ENCODE measurements at regions not wholly inside any gene's neighbourhood (a gene's known extent, or its start where the extent isn't known, plus 50 kb on each side); places are given as distances from the start of the nearest gene placed in this dataset.

DNA sequence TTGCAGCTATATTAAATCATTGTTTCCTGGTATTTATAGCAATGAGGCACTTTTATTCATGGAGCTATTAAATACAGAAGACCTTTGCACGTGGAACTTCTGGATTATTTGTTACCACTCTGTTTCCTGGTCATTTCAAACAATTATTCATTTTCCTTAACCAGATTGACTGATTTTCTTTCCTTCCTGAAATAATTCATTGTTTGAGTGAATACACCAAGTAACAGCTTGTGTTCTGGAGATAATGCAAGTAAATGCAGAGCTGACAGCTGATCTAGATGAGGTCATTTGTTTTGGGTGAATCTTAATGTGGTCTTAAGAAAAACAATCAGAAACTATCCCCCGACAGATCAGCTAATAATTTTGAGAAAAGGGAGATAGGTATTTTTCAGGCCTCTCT, 497.7 kb downstream of the KIF20B start:
- H3K4me3 ChIP-seq (ENCODE audit: low read length), result no peak overlapping the region
- H3K36me3 ChIP-seq (ENCODE audit: control insufficient read depth in 2 of 3, insufficient read depth in 3 of 3, low read length in 3 of 3), result no peaks in the 10 kb centered on the region
- no peak for ATAC-seq
- no peak overlapping the region for H3K27ac Mint-ChIP-seq
- intact Hi-C loops (cut with micrococcal nuclease), result no loop called here
- ChIA-PET POLR2A (no interaction called here), CTCF (no interaction called here)
- H3K9me3 Mint-ChIP-seq, result no peaks in the 10 kb centered on the region
- DNase-seq, result no peak
- H3K36me3 Mint-ChIP-seq, result no peaks in the 10 kb centered on the region
- no peaks in the 10 kb centered on the region for H3K9me3 ChIP-seq (ENCODE audit: control insufficient read depth in 2 of 3, low read length in 3 of 3)
- H3K4me3 Mint-ChIP-seq, result no peak overlapping the region
- no peaks in the 10 kb centered on the region for H3K27me3 Mint-ChIP-seq
- no peaks in the 10 kb centered on the region for H3K4me1 Mint-ChIP-seq
- H3K4me1 ChIP-seq (ENCODE audit: control insufficient read depth in 2 of 2, insufficient read depth in 2 of 2, low read length in 2 of 2), result no peaks in the 10 kb centered on the region
- H3K27ac ChIP-seq (ENCODE audit: low read depth, low read length), result no peak overlapping the region
- no peaks in the 10 kb centered on the region for H3K27me3 ChIP-seq (ENCODE audit: control insufficient read depth in 2 of 2, insufficient read depth in 2 of 2, low read length in 2 of 2)

DNA sequence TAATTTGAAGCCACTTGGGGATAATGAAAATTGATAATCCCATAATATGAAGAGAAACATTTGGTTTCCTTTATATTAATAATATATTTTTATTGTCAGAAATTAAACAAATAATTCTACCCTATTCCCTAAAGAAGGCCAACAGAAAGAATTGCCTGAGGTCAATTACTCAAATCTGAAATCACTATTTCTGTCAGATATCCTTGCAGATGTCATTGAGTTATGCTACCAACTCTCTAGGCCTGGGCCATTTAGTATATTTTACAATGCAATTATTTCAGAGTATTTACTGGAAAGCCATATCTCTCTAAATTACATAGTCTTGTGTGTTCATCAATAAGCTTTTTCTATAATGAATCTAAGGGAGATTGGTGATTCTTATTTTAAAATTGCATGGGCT, 498.1 kb downstream of the KIF20B start:
- Mint-ChIP-seq H3K4me3 (no peak overlapping the region), H3K4me1 (no peaks in the 10 kb centered on the region), H3K36me3 (no peaks in the 10 kb centered on the region), H3K27ac (no peak overlapping the region), H3K27me3 (no peaks in the 10 kb centered on the region), H3K9me3 (no peaks in the 10 kb centered on the region)
- POLR2A ChIA-PET, result no interaction called here
- CTCF ChIA-PET, result no interaction called here
- Histone ChIP-seq H3K27me3 (ENCODE audit: control insufficient read depth in 2 of 2, insufficient read depth in 2 of 2, low read length in 2 of 2) (no peaks in the 10 kb centered on the region), H3K4me3 (ENCODE audit: low read length) (no peak overlapping the region), H3K9me3 (ENCODE audit: control insufficient read depth in 2 of 3, low read length in 3 of 3) (no peaks in the 10 kb centered on the region), H3K27ac (ENCODE audit: low read depth, low read length) (no peak overlapping the region), H3K4me1 (ENCODE audit: control insufficient read depth in 2 of 2, insufficient read depth in 2 of 2, low read length in 2 of 2) (no peaks in the 10 kb centered on the region), H3K36me3 (ENCODE audit: control insufficient read depth in 2 of 3, insufficient read depth in 3 of 3, low read length in 3 of 3) (no peaks in the 10 kb centered on the region)
- intact Hi-C loops (cut with micrococcal nuclease), result no loop called here
- no peak for ATAC-seq
- no peak for DNase-seq

DNA sequence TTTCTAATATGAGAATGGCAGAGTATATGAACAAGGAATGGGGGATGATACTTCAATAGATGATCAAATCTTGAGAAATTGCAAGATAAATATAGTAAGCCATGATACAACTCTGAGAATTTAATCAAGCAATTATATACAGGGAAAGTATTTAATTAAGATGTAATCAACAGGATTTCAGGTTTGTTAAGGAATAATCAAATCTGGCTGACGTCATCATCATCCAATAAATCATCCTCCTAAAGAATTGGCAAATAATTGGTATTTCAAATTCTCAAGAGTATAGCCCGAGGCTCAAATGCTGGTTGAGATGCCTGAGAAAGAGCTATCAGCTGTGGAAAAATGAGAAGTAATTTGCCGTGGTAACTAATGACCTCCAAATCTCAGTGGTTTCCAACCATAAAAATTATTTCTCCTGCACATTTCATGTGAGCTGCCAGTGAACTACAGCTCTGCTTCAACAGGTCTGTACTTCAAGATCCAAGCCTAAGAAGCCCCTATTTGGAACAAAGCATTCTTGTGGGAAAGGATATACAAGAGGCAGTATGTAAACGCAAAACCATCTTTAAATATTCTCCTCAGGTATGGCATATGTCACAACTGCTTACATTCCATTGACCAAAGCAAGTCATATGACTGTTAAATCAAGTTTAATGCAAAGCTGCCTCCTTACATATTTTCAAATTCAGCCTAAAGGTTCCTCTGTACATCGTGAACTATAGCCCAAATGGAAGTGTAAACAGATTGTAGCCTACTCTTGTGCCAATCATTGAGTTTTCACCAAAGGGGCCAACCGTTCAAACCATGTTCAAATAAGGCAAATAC, 503.0 kb downstream of the KIF20B start:
- H3K4me1 Mint-ChIP-seq, result no peaks in the 10 kb centered on the region
- ChIA-PET CTCF (interaction anchor here (0.7 kb wide), 1 partner anchor 41 kb away, joined by 4 read pairs; no protein-coding TSS in a partner anchor), POLR2A (no interaction called here)
- no peaks in the 10 kb centered on the region for H3K36me3 Mint-ChIP-seq
- H3K36me3 ChIP-seq (ENCODE audit: control insufficient read depth in 2 of 3, insufficient read depth in 3 of 3, low read length in 3 of 3), result no peaks in the 10 kb centered on the region
- H3K4me3 Mint-ChIP-seq, result no peak overlapping the region
- H3K27ac ChIP-seq (ENCODE audit: low read depth, low read length), result no peak overlapping the region
- H3K4me3 ChIP-seq (ENCODE audit: low read length), result no peak overlapping the region
- intact Hi-C loops (cut with micrococcal nuclease), result no loop called here
- no peaks in the 10 kb centered on the region for H3K9me3 Mint-ChIP-seq
- ATAC-seq (no peak), DNase-seq (no peak)
- H3K27ac Mint-ChIP-seq, result no peak overlapping the region
- H3K27me3 Mint-ChIP-seq, result peaks cover 0 to 5% (median 0%) of the 10 kb centered on the region in 5 donors
- no peaks in the 10 kb centered on the region for H3K9me3 ChIP-seq (ENCODE audit: control insufficient read depth in 2 of 3, low read length in 3 of 3)
- no peaks in the 10 kb centered on the region for H3K27me3 ChIP-seq (ENCODE audit: control insufficient read depth in 2 of 2, insufficient read depth in 2 of 2, low read length in 2 of 2)
- H3K4me1 ChIP-seq (ENCODE audit: control insufficient read depth in 2 of 2, insufficient read depth in 2 of 2, low read length in 2 of 2), result no peaks in the 10 kb centered on the region

DNA sequence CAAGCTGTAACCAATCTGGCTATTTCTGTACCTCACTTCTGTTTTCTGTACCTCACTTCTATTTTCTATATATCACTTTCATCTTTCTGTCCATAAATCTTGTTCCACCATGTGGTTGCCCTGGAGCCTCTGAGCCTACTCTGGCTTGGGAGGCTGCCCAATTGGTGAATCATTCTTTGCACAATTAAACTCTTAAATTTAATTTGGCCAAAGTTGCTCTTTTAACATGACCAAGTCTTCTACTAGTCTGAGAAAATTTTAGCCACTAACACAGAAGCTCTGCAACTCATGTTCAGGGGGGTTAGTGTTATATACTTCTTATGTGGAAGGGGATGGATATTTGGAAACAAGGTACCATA, 503.5 kb downstream of the KIF20B start:
- Mint-ChIP-seq H3K27me3 (peaks cover 0 to 5% (median 0%) of the 10 kb centered on the region in 5 donors), H3K27ac (no peak overlapping the region), H3K9me3 (no peaks in the 10 kb centered on the region), H3K4me1 (no peaks in the 10 kb centered on the region), H3K4me3 (no peak overlapping the region), H3K36me3 (no peaks in the 10 kb centered on the region)
- Histone ChIP-seq H3K27me3 (ENCODE audit: control insufficient read depth in 2 of 2, insufficient read depth in 2 of 2, low read length in 2 of 2) (no peaks in the 10 kb centered on the region), H3K36me3 (ENCODE audit: control insufficient read depth in 2 of 3, insufficient read depth in 3 of 3, low read length in 3 of 3) (no peaks in the 10 kb centered on the region), H3K4me1 (ENCODE audit: control insufficient read depth in 2 of 2, insufficient read depth in 2 of 2, low read length in 2 of 2) (no peaks in the 10 kb centered on the region), H3K27ac (ENCODE audit: low read depth, low read length) (no peak overlapping the region), H3K4me3 (ENCODE audit: low read length) (no peak overlapping the region), H3K9me3 (ENCODE audit: control insufficient read depth in 2 of 3, low read length in 3 of 3) (no peaks in the 10 kb centered on the region)
- ATAC-seq, result no peak
- intact Hi-C loops (cut with micrococcal nuclease), result no loop called here
- POLR2A ChIA-PET, result no interaction called here
- no peak for DNase-seq
- CTCF ChIA-PET, result interaction anchor here (0.7 kb wide), 1 partner anchor 42 kb away, joined by 4 read pairs; no protein-coding TSS in a partner anchor

DNA sequence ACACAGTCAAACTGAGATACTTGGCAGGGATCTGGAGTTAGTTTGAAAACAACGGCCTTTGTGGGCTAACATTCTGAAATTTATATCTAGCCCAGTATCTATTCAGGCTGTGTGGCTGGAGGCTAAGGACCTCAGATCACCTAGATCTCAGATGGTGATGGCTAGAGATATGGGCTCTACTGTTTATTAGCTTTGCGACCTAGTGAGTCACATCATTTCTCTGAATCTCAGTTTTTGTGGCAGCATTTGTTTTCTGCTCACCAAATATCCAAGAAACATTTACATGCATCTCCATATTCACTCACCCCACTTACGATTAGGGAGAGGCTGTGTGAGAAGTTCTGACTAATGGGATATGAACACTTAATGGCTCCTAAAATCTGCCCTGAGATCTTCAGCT, 503.9 kb downstream of the KIF20B start:
- no peaks in the 10 kb centered on the region for H3K4me1 Mint-ChIP-seq
- POLR2A ChIA-PET, result no interaction called here
- intact Hi-C loops (cut with micrococcal nuclease), result no loop called here
- Histone ChIP-seq H3K4me3 (ENCODE audit: low read length) (no peak overlapping the region), H3K36me3 (ENCODE audit: control insufficient read depth in 2 of 3, insufficient read depth in 3 of 3, low read length in 3 of 3) (no peaks in the 10 kb centered on the region), H3K27me3 (ENCODE audit: control insufficient read depth in 2 of 2, insufficient read depth in 2 of 2, low read length in 2 of 2) (no peaks in the 10 kb centered on the region), H3K27ac (ENCODE audit: low read depth, low read length) (no peak overlapping the region), H3K9me3 (ENCODE audit: control insufficient read depth in 2 of 3, low read length in 3 of 3) (no peaks in the 10 kb centered on the region), H3K4me1 (ENCODE audit: control insufficient read depth in 2 of 2, insufficient read depth in 2 of 2, low read length in 2 of 2) (no peaks in the 10 kb centered on the region)
- no peaks in the 10 kb centered on the region for H3K36me3 Mint-ChIP-seq
- H3K27ac Mint-ChIP-seq, result no peak overlapping the region
- no peak overlapping the region for H3K4me3 Mint-ChIP-seq
- H3K9me3 Mint-ChIP-seq, result no peaks in the 10 kb centered on the region
- H3K27me3 Mint-ChIP-seq, result peaks cover 0 to 5% (median 0%) of the 10 kb centered on the region in 5 donors
- no peak for ATAC-seq
- DNase-seq, result no peak
- CTCF ChIA-PET, result no interaction called here

DNA sequence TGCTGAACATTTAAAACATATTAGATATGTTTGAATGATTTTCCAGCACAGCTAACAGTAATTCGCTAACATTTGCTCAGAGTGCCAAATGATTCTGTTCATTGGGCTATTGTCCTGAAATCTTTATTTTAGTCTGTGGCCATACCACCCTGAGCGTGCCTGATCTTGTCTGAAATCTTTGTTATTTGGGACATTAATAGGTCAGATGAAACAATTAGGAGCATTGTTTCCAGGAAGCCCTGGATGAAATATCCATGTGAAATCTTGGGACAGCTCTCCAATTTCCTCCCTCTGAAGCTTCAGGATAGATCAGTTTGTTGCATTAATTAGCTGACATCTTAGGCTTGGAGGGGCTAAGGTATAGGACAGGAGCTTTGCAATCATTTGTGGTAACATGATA, 512.0 kb downstream of the KIF20B start:
- Mint-ChIP-seq H3K36me3 (peaks cover 0 to 4% (median 0%) of the 10 kb centered on the region in 5 donors), H3K27ac (no peak overlapping the region), H3K4me1 (no peaks in the 10 kb centered on the region), H3K27me3 (peaks cover 0 to 2% (median 0%) of the 10 kb centered on the region in 5 donors), H3K4me3 (no peak overlapping the region), H3K9me3 (peaks cover 0 to 9% (median 0%) of the 10 kb centered on the region in 11 donors)
- H3K27ac ChIP-seq (ENCODE audit: low read depth, low read length), result no peak overlapping the region
- DNase-seq (no peak), ATAC-seq (no peak)
- POLR2A ChIA-PET, result no interaction called here
- no peaks in the 10 kb centered on the region for H3K36me3 ChIP-seq (ENCODE audit: control insufficient read depth in 2 of 3, insufficient read depth in 3 of 3, low read length in 3 of 3)
- no peaks in the 10 kb centered on the region for H3K9me3 ChIP-seq (ENCODE audit: control insufficient read depth in 2 of 3, low read length in 3 of 3)
- H3K4me3 ChIP-seq (ENCODE audit: low read length), result no peak overlapping the region
- CTCF ChIA-PET, result no interaction called here
- H3K27me3 ChIP-seq (ENCODE audit: control insufficient read depth in 2 of 2, insufficient read depth in 2 of 2, low read length in 2 of 2), result no peaks in the 10 kb centered on the region
- no peaks in the 10 kb centered on the region for H3K4me1 ChIP-seq (ENCODE audit: control insufficient read depth in 2 of 2, insufficient read depth in 2 of 2, low read length in 2 of 2)
- intact Hi-C loops (cut with micrococcal nuclease), result no loop called here

DNA sequence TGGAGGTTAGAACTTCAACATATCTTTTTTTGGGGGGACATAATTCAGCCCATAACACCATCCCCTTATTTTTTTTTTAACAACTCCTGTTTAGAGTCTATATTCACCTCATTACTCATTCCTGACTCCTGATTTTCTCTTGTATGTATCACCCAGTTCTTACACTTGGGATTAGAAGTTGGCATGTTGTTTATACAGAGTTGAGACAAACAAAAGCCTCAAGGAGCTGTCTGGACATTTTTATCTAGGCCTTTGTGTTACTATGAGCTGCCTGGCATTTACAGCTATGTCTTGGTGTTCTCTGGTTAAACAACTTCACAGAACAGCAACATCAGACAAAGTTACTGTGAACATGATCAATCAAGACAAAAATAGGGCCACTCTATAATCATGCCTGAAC, 517.5 kb downstream of the KIF20B start:
- Histone ChIP-seq H3K4me1 (ENCODE audit: control insufficient read depth in 2 of 2, insufficient read depth in 2 of 2, low read length in 2 of 2) (no peaks in the 10 kb centered on the region), H3K27ac (ENCODE audit: low read depth, low read length) (no peak overlapping the region), H3K9me3 (ENCODE audit: control insufficient read depth in 2 of 3, low read length in 3 of 3) (no peaks in the 10 kb centered on the region), H3K27me3 (ENCODE audit: control insufficient read depth in 2 of 2, insufficient read depth in 2 of 2, low read length in 2 of 2) (no peaks in the 10 kb centered on the region), H3K4me3 (ENCODE audit: low read length) (no peak overlapping the region), H3K36me3 (ENCODE audit: control insufficient read depth in 2 of 3, insufficient read depth in 3 of 3, low read length in 3 of 3) (no peaks in the 10 kb centered on the region)
- H3K27ac Mint-ChIP-seq, result no peak overlapping the region
- H3K4me1 Mint-ChIP-seq, result no peaks in the 10 kb centered on the region
- no peak for ATAC-seq
- no peak overlapping the region for H3K4me3 Mint-ChIP-seq
- peaks cover 0 to 8% (median 0%) of the 10 kb centered on the region in 5 donors for H3K27me3 Mint-ChIP-seq
- CTCF ChIA-PET, result no interaction called here
- peaks cover 0 to 4% (median 0%) of the 10 kb centered on the region in 5 donors for H3K36me3 Mint-ChIP-seq
- intact Hi-C loops (cut with micrococcal nuclease), result no loop called here
- POLR2A ChIA-PET, result no interaction called here
- DNase-seq, result no peak
- peaks cover 0 to 9% (median 0%) of the 10 kb centered on the region in 11 donors for H3K9me3 Mint-ChIP-seq
